CD4-positive, alpha-beta T cell (primary cell): ENCODE measurements at regions not wholly inside any gene's neighbourhood (a gene's known extent, or its start where the extent isn't known, plus 50 kb on each side); places are given as distances from the start of the nearest gene placed in this dataset.

Source experiments
- ATAC-seq: fragments of 200-7000 bp; cut with Tn5 transposase; one replicate; pipeline ENCODE4 v1.10.0; 2022; ENCODE audit warnings: mild to moderate bottlenecking; ENCODE audit not compliant: poor library complexity
- CTCF ChIA-PET: fragments of 350-600 bp; sonication (Branson Sonifier 250); formaldehyde crosslinking; loops from one replicate; lab custom pipeline; 2021; ENCODE audit warnings: antibody characterized with exemption, inconsistent platforms; lab: Charles Lee
- POLR2A ChIA-PET: fragments of 350-600 bp; sonication (Branson Sonifier 250); formaldehyde crosslinking; loops from one replicate; lab custom pipeline; 2021; ENCODE audit warnings: antibody characterized with exemption, inconsistent platforms; lab: Charles Lee
- DNase-seq, 14 experiments: peaks; one replicate each; pipeline ENCODE4 v3.0.0-alpha.2; 2013 to 2020; ENCODE audit warnings: mixed read lengths in 2 of 14
- H3K27ac ChIP-seq, 2 donors: one replicate each; pipeline versions ENCODE4 v1.5.1 to v1.7.0; 2013; ENCODE audit warnings: low read length in 2 of 2, low read depth in 1 of 2, mild to moderate bottlenecking in 1 of 2
- H3K27me3 ChIP-seq, 2 experiments: 1 replicate in 1 of 2; 2 replicates in 1 of 2; pipeline versions ENCODE4 v1.6.1 to v1.7.0; 2013; ENCODE audit warnings: low read length in 2 of 2, control low read depth in 1 of 2, mild to moderate bottlenecking in 1 of 2, moderate library complexity in 1 of 2; ENCODE audit not compliant: insufficient read depth in 2 of 2, control insufficient read depth in 1 of 2
- H3K36me3 ChIP-seq: one replicate; pipeline ENCODE4 v1.6.1; 2013; ENCODE audit warnings: low read length, control low read depth; ENCODE audit not compliant: insufficient read depth
- H3K4me1 ChIP-seq: one replicate; pipeline ENCODE4 v1.6.1; 2013; ENCODE audit warnings: low read length, control low read depth; ENCODE audit not compliant: insufficient read depth
- H3K4me3 ChIP-seq: one replicate; pipeline ENCODE4 v1.5.1; 2013; ENCODE audit warnings: mild to moderate bottlenecking, low read length, moderate library complexity
- H3K9me3 ChIP-seq, 2 experiments: 1 replicate in 1 of 2; 2 replicates in 1 of 2; pipeline versions ENCODE4 v1.6.1 to v1.7.0; 2013; ENCODE audit warnings: low read length in 2 of 2, mild to moderate bottlenecking in 2 of 2, control low read depth in 1 of 2, moderate library complexity in 1 of 2; ENCODE audit not compliant: control insufficient read depth in 1 of 2, insufficient read depth in 1 of 2
- H3K27ac Mint-ChIP-seq: one replicate; pipeline ENCODE4 v1.8.0; 2020; ENCODE audit warnings: mixed read lengths
- H3K27me3 Mint-ChIP-seq: one replicate; pipeline ENCODE4 v1.8.0; 2021; ENCODE audit warnings: mixed read lengths
- H3K36me3 Mint-ChIP-seq: one replicate; pipeline ENCODE4 v1.8.0; 2021; ENCODE audit warnings: low read depth, mixed read lengths
- H3K4me1 Mint-ChIP-seq: one replicate; pipeline ENCODE4 v1.8.0; 2021; ENCODE audit warnings: low read depth, mixed read lengths
- H3K4me3 Mint-ChIP-seq: one replicate; pipeline ENCODE4 v1.8.0; 2020; ENCODE audit warnings: mild to moderate bottlenecking, mixed read lengths
- H3K9me3 Mint-ChIP-seq: one replicate; pipeline ENCODE4 v1.8.0; 2020; ENCODE audit warnings: mixed read lengths
- intact Hi-C, 2 experiments: fragments of 100-400 bp; cut with DNase I in 1 of 2; cut with micrococcal nuclease in 1 of 2; formaldehyde crosslinking; loops; one replicate each; pipeline versions ENCODE4 v1.15.1 to v1.9.0; 2023 to 2025; cut with DNase I, micrococcal nuclease
- TF ChIP-seq, protein P1 (sequence below): fragments of 200-600 bp; IDR thresholded peaks from one replicate; pipeline ENCODE4 v1.8.0; 2022; ENCODE audit warnings: antibody characterized with exemption, mild to moderate bottlenecking

DNA sequence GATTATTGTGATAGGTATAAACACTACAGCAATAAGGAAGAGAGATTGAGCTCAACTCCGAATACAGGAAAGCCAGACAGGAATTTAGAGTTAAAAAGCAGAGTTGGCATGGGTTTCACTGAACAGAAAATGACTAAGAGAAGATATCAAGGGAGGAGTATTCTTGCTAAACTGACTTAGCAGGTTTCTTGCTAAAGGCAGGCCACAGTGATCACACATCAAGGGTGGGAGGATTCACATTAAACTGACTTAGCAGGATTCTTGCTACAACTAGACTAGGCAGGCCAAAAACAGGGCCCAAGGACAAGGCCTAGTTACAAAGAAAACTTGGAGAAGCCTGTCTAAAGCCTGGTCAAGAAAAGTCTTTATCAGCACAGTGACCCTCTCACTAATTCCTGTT is 195.1 kb downstream of the MAGEB5 start:
- no peaks in the 10 kb centered on the region for H3K27me3 Mint-ChIP-seq
- CTCF ChIA-PET, result no interaction called here

GRCh38 chrX:26409636-26410035 is 193.7 kb downstream of the MAGEB5 start:
- no peaks in the 10 kb centered on the region for H3K36me3 ChIP-seq
- ChIA-PET POLR2A (no interaction called here), CTCF (no interaction called here)
- H3K9me3 Mint-ChIP-seq, result no peaks in the 10 kb centered on the region
- H3K27me3 ChIP-seq, result no peaks in the 10 kb centered on the region
- ATAC-seq (no peak), DNase-seq (no peak)
- no peak overlapping the region for H3K4me3 ChIP-seq
- intact Hi-C loops, result no loop called here
- H3K4me1 ChIP-seq, result no peaks in the 10 kb centered on the region
- H3K4me1 Mint-ChIP-seq, result no peaks in the 10 kb centered on the region
- H3K27ac ChIP-seq, result no peak overlapping the region
- H3K27me3 Mint-ChIP-seq, result no peaks in the 10 kb centered on the region
- TF ChIP-seq, protein P1, sequence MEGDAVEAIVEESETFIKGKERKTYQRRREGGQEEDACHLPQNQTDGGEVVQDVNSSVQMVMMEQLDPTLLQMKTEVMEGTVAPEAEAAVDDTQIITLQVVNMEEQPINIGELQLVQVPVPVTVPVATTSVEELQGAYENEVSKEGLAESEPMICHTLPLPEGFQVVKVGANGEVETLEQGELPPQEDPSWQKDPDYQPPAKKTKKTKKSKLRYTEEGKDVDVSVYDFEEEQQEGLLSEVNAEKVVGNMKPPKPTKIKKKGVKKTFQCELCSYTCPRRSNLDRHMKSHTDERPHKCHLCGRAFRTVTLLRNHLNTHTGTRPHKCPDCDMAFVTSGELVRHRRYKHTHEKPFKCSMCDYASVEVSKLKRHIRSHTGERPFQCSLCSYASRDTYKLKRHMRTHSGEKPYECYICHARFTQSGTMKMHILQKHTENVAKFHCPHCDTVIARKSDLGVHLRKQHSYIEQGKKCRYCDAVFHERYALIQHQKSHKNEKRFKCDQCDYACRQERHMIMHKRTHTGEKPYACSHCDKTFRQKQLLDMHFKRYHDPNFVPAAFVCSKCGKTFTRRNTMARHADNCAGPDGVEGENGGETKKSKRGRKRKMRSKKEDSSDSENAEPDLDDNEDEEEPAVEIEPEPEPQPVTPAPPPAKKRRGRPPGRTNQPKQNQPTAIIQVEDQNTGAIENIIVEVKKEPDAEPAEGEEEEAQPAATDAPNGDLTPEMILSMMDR, result no peak
- no peak overlapping the region for H3K27ac Mint-ChIP-seq
- no peaks in the 10 kb centered on the region for H3K9me3 ChIP-seq
- no peaks in the 10 kb centered on the region for H3K36me3 Mint-ChIP-seq
- H3K4me3 Mint-ChIP-seq, result no peak overlapping the region

More for the DNA sequence above, 195.1 kb downstream of the MAGEB5 start:
- no peaks in the 10 kb centered on the region for H3K4me1 Mint-ChIP-seq
- TF ChIP-seq, protein P1, result no peak
- DNase-seq (no peak), ATAC-seq (no peak)
- no peak overlapping the region for H3K4me3 ChIP-seq
- no peaks in the 10 kb centered on the region for H3K36me3 Mint-ChIP-seq
- H3K27ac Mint-ChIP-seq, result no peak overlapping the region
- H3K9me3 ChIP-seq, result no peaks in the 10 kb centered on the region
- H3K9me3 Mint-ChIP-seq, result no peaks in the 10 kb centered on the region
- no peaks in the 10 kb centered on the region for H3K27me3 ChIP-seq
- no peaks in the 10 kb centered on the region for H3K36me3 ChIP-seq
- intact Hi-C loops, result no loop called here
- POLR2A ChIA-PET, result no interaction called here
- H3K4me1 ChIP-seq, result no peaks in the 10 kb centered on the region
- H3K27ac ChIP-seq, result no peak overlapping the region
- no peak overlapping the region for H3K4me3 Mint-ChIP-seq

DNA sequence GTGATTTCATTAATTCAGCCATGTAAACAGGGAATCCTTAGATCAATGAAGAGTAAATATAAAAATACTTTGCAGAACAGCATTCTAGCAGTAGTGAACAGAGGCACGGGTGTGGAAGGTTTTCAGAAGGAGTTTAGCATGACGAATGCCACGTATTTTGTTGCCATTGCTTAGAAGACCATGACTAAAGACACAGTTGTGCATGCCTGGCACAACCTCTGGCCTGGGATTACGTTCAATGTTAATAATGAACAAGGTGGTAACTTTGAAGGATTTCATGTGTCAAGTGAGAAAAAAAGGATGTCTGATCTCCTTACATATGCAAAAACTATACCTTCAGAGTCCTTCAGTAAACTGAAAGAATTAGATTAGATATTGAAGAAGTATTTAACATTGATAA is 171.9 kb downstream of the MAGEB5 start:
- CTCF ChIA-PET, result interaction anchor here (0.6 kb wide), 1 partner anchor 32 kb away, joined by 3 read pairs; no protein-coding TSS in a partner anchor
- Histone ChIP-seq H3K27ac (no peak overlapping the region), H3K4me3 (no peak overlapping the region), H3K36me3 (no peaks in the 10 kb centered on the region), H3K27me3 (no peaks in the 10 kb centered on the region), H3K4me1 (no peaks in the 10 kb centered on the region), H3K9me3 (no peaks in the 10 kb centered on the region)
- intact Hi-C loops, result no loop called here
- DNase-seq (no peak), ATAC-seq (no peak)
- Mint-ChIP-seq H3K27me3 (no peaks in the 10 kb centered on the region), H3K36me3 (no peaks in the 10 kb centered on the region), H3K4me3 (no peak overlapping the region), H3K4me1 (no peaks in the 10 kb centered on the region), H3K9me3 (no peaks in the 10 kb centered on the region), H3K27ac (no peak overlapping the region)
- TF ChIP-seq, protein P1, result no peak
- POLR2A ChIA-PET, result no interaction called here
